Trophoblast cell (in vitro differentiated cells and primary cell): ENCODE measurements at regions not wholly inside any gene's neighbourhood (a gene's known extent, or its start where the extent isn't known, plus 50 kb on each side); places are given as distances from the start of the nearest gene placed in this dataset.

Source experiments
- DNase-seq, 2 donors: peaks; one replicate each; pipeline ENCODE4 v3.0.0-alpha.2; 2016
- H2AFZ ChIP-seq: 2 replicates; pipeline ENCODE4 v1.6.1; 2013; ENCODE audit warnings: low read length, moderate library complexity, mild to moderate bottlenecking; ENCODE audit not compliant: insufficient read depth, poor library complexity
- H2AK5ac ChIP-seq: 2 replicates; pipeline ENCODE4 v1.6.1; 2013; ENCODE audit warnings: mild to moderate bottlenecking, low read length
- H2BK120ac ChIP-seq: 2 replicates; pipeline ENCODE4 v1.6.1; 2013; ENCODE audit warnings: low read length, mild to moderate bottlenecking, moderate library complexity; ENCODE audit not compliant: insufficient read depth, poor library complexity
- H2BK12ac ChIP-seq: 2 replicates; pipeline ENCODE4 v1.6.1; 2013; ENCODE audit warnings: mild to moderate bottlenecking, low read length, moderate library complexity
- H2BK5ac ChIP-seq: 2 replicates; pipeline ENCODE4 v1.6.1; 2013; ENCODE audit warnings: low read length, low read depth, moderate library complexity, mild to moderate bottlenecking; ENCODE audit not compliant: poor library complexity
- H3K14ac ChIP-seq: 2 replicates; pipeline ENCODE4 v1.6.1; 2013; ENCODE audit warnings: mild to moderate bottlenecking, low read length
- H3K18ac ChIP-seq: 2 replicates; pipeline ENCODE4 v1.6.1; 2013; ENCODE audit warnings: mild to moderate bottlenecking, low read length
- H3K23ac ChIP-seq: 2 replicates; pipeline ENCODE4 v1.6.1; 2013; ENCODE audit warnings: low read length
- H3K27ac ChIP-seq: 2 replicates; pipeline ENCODE4 v1.5.1; 2013; ENCODE audit warnings: low read depth, mild to moderate bottlenecking, inconsistent platforms, low read length, moderate library complexity
- H3K27me3 ChIP-seq: 2 replicates; pipeline ENCODE4 v1.6.1; 2013; ENCODE audit warnings: inconsistent platforms, mild to moderate bottlenecking, low read length, moderate library complexity; ENCODE audit not compliant: insufficient read depth
- H3K36me3 ChIP-seq, 2 experiments: 1 replicate in 1 of 2; 2 replicates in 1 of 2; pipeline ENCODE4 v1.6.1; 2013; ENCODE audit warnings: low read length in 2 of 2, mild to moderate bottlenecking in 2 of 2, moderate library complexity in 1 of 2; ENCODE audit not compliant: insufficient read depth in 2 of 2, control insufficient read depth in 1 of 2
- H3K4ac ChIP-seq: 2 replicates; pipeline ENCODE4 v1.6.1; 2013; ENCODE audit warnings: low read depth, mild to moderate bottlenecking, low read length, moderate library complexity
- H3K4me1 ChIP-seq, 2 experiments: 1 replicate in 1 of 2; 2 replicates in 1 of 2; pipeline ENCODE4 v1.6.1; 2013; ENCODE audit warnings: low read length in 2 of 2, mild to moderate bottlenecking in 2 of 2, moderate library complexity in 1 of 2; ENCODE audit not compliant: insufficient read depth in 2 of 2, control insufficient read depth in 1 of 2
- H3K4me2 ChIP-seq: 2 replicates; pipeline ENCODE4 v1.6.1; 2013; ENCODE audit warnings: inconsistent platforms, mild to moderate bottlenecking, low read length, moderate library complexity
- H3K4me3 ChIP-seq: 2 replicates; pipeline ENCODE4 v1.5.1; 2013; ENCODE audit warnings: mild to moderate bottlenecking, low read depth, low read length, inconsistent platforms
- H3K79me1 ChIP-seq: one replicate; pipeline ENCODE4 v1.6.1; 2013; ENCODE audit warnings: low read length
- H3K79me2 ChIP-seq: 2 replicates; pipeline ENCODE4 v1.6.1; 2013; ENCODE audit warnings: low read length, mild to moderate bottlenecking; ENCODE audit not compliant: control insufficient read depth, insufficient read depth, poor library complexity
- H3K9ac ChIP-seq: 2 replicates; pipeline ENCODE4 v1.6.1; 2013; ENCODE audit warnings: mild to moderate bottlenecking, low read length
- H3K9me3 ChIP-seq: 2 replicates; pipeline ENCODE4 v1.6.1; 2013; ENCODE audit warnings: low read depth, mild to moderate bottlenecking, control low read depth, inconsistent platforms, low read length; ENCODE audit not compliant: insufficient read depth
- H4K12ac ChIP-seq: 2 replicates; pipeline ENCODE4 v1.6.1; 2013; ENCODE audit warnings: low read depth, mild to moderate bottlenecking, low read length, moderate library complexity
- H4K8ac ChIP-seq: 2 replicates; pipeline ENCODE4 v1.6.1; 2013; ENCODE audit warnings: low read depth, mild to moderate bottlenecking, low read length, moderate library complexity
- H4K91ac ChIP-seq: one replicate; pipeline ENCODE4 v1.6.1; 2013; ENCODE audit warnings: low read depth, mild to moderate bottlenecking, low read length, moderate library complexity
- WGBS: extraction: QIAGEN DNeasy Blood & Tissue Kit; methylation state at CpG from one replicate; pipeline ENCODE4 v1.1.7; 2013; ENCODE audit warnings: missing lambda C conversion rate; ENCODE audit not compliant: insufficient read length, insufficient coverage; ENCODE audit errors: extremely low coverage; 5-methylcytosine and 5-hydroxymethylcytosine counted together

GRCh38 chr12:125203145-125203765 is 138.0 kb downstream of the AACS start:
- no peak overlapping the region for H2AFZ ChIP-seq
- H3K4ac ChIP-seq = no peak overlapping the region
- no peaks in the 10 kb centered on the region for H3K27me3 ChIP-seq
- no peak overlapping the region for H4K8ac ChIP-seq
- H3K79me1 ChIP-seq = no peaks in the 10 kb centered on the region
- no peaks in the 10 kb centered on the region for H3K79me2 ChIP-seq
- H4K12ac ChIP-seq = no peak overlapping the region
- no peak overlapping the region for H3K14ac ChIP-seq
- WGBS = no CpG with 5 or more reads among the region's 1 CpG
- no peak overlapping the region for H3K18ac ChIP-seq
- no peak overlapping the region for H3K27ac ChIP-seq
- H3K4me2 ChIP-seq = no peak overlapping the region
- no peaks in the 10 kb centered on the region for H3K4me1 ChIP-seq
- H2BK120ac ChIP-seq = no peak overlapping the region
- DNase-seq = peak in 1 of 2 donors; percentile 28
- H2AK5ac ChIP-seq = no peak overlapping the region
- H3K23ac ChIP-seq = no peak overlapping the region
- no peaks in the 10 kb centered on the region for H3K36me3 ChIP-seq
- H3K9me3 ChIP-seq = peaks cover 2% of the 10 kb centered on the region
- no peak overlapping the region for H3K9ac ChIP-seq
- H2BK5ac ChIP-seq = no peak overlapping the region
- H3K4me3 ChIP-seq = no peak overlapping the region
- H4K91ac ChIP-seq = no peak overlapping the region
- H2BK12ac ChIP-seq = no peak overlapping the region

- H3K18ac ChIP-seq = no peak overlapping the region
- no peak overlapping the region for H3K4me3 ChIP-seq
- no peak overlapping the region for H3K27ac ChIP-seq
- H4K12ac ChIP-seq = no peak overlapping the region
- peaks cover 2% of the 10 kb centered on the region for H3K9me3 ChIP-seq
- no peak overlapping the region for H4K91ac ChIP-seq
- H2AK5ac ChIP-seq = no peak overlapping the region
- no peak for DNase-seq
- no peaks in the 10 kb centered on the region for H3K36me3 ChIP-seq
- no peak overlapping the region for H3K4ac ChIP-seq
- H2AFZ ChIP-seq = no peak overlapping the region
- no peak overlapping the region for H3K14ac ChIP-seq
- WGBS = no CpG with 5 or more reads among the region's 5 CpGs
- H2BK12ac ChIP-seq = no peak overlapping the region
- H3K27me3 ChIP-seq = no peaks in the 10 kb centered on the region
- no peak overlapping the region for H2BK120ac ChIP-seq
- no peak overlapping the region for H3K4me2 ChIP-seq
- no peak overlapping the region for H2BK5ac ChIP-seq
- H4K8ac ChIP-seq = no peak overlapping the region
- H3K23ac ChIP-seq = no peak overlapping the region
- no peaks in the 10 kb centered on the region for H3K79me1 ChIP-seq
- H3K9ac ChIP-seq = no peak overlapping the region
- no peaks in the 10 kb centered on the region for H3K4me1 ChIP-seq
- H3K79me2 ChIP-seq = no peaks in the 10 kb centered on the region
Measured at GRCh38 chr12:125205386-125205785, 140.2 kb downstream of the AACS start.

GRCh38 chr12:125206711-125207110 is 141.5 kb downstream of the AACS start:
- Histone ChIP-seq H3K23ac (no peak overlapping the region), H3K27ac (no peak overlapping the region), H4K91ac (no peak overlapping the region), H3K36me3 (no peaks in the 10 kb centered on the region), H3K4ac (no peak overlapping the region), H3K4me2 (no peak overlapping the region), H3K79me1 (no peaks in the 10 kb centered on the region), H4K8ac (no peak overlapping the region), H3K9ac (no peak overlapping the region), H2AFZ (no peak overlapping the region), H2BK120ac (no peak overlapping the region), H3K79me2 (no peaks in the 10 kb centered on the region), H3K18ac (no peak overlapping the region), H2BK5ac (no peak overlapping the region), H2BK12ac (no peak overlapping the region), H3K27me3 (no peaks in the 10 kb centered on the region), H2AK5ac (no peak overlapping the region), H3K4me3 (no peak overlapping the region), H3K4me1 (no peaks in the 10 kb centered on the region), H3K14ac (no peak overlapping the region), H4K12ac (no peak overlapping the region), H3K9me3 (peaks cover 4% of the 10 kb centered on the region)
- no peak for DNase-seq
- WGBS = no CpG with 5 or more reads among the region's 9 CpGs

- Histone ChIP-seq H2BK120ac (no peak overlapping the region), H3K23ac (no peak overlapping the region), H3K36me3 (no peaks in the 10 kb centered on the region), H4K91ac (no peak overlapping the region), H3K9ac (no peak overlapping the region), H3K4me2 (no peak overlapping the region), H4K8ac (no peak overlapping the region), H4K12ac (no peak overlapping the region), H3K14ac (no peak overlapping the region), H3K27ac (no peak overlapping the region), H2AFZ (no peak overlapping the region), H3K79me1 (no peaks in the 10 kb centered on the region), H3K4me1 (no peaks in the 10 kb centered on the region), H3K27me3 (no peaks in the 10 kb centered on the region), H3K18ac (no peak overlapping the region), H2BK5ac (no peak overlapping the region), H2BK12ac (no peak overlapping the region), H3K9me3 (peaks cover 2% of the 10 kb centered on the region), H3K4me3 (no peak overlapping the region), H3K4ac (no peak overlapping the region), H3K79me2 (no peaks in the 10 kb centered on the region), H2AK5ac (no peak overlapping the region)
- no peak for DNase-seq
- no CpG with 5 or more reads among the region's 5 CpGs for WGBS
Measured at GRCh38 chr12:125208334-125208733, 143.1 kb downstream of the AACS start.
